A673 (cell line): ENCODE measurements at regions not wholly inside any gene's neighbourhood (a gene's known extent, or its start where the extent isn't known, plus 50 kb on each side); places are given as distances from the start of the nearest gene placed in this dataset.

Source experiments
- EZH2 ChIP-seq: fragments of 200-600 bp; sonication (generic); IDR thresholded peaks from 2 replicates; pipeline ENCODE4 v1.6.1; 2017; ENCODE audit warnings: borderline replicate concordance, low read depth, mild to moderate bottlenecking, mixed read lengths, antibody characterized with exemption, low read length; ENCODE audit not compliant: poor library complexity, severe bottlenecking
- TF ChIP-seq, protein P1 (sequence below): fragments of 300-800, 200-600 bp; sonication (generic); conservative IDR thresholded peaks from 2 replicates; pipeline ENCODE4 v1.5.1; 2017; ENCODE audit warnings: low read depth, mild to moderate bottlenecking, antibody characterized with exemption, low read length, moderate library complexity, mixed read lengths

DNA sequence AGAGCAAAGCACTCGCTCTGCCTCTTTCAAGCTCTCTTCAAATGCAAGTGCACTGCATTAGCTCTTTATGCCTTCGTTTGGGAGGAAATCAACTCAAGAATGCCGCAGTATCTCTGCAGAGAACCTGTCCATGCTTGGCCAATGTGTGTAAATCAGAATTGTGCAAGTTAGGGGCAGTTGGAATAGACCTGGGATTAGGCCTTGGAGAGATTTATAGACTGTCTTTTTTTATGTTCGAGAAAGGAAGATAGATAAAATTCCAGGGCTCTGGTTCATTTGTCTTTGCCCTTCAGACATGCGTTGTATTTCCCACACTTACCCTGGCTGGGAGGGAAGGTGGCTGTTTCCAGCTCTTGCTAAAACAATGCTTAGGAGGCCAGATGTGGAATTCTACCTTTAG, 163.7 kb downstream of the MOBP start:
- TF ChIP-seq, protein P1, sequence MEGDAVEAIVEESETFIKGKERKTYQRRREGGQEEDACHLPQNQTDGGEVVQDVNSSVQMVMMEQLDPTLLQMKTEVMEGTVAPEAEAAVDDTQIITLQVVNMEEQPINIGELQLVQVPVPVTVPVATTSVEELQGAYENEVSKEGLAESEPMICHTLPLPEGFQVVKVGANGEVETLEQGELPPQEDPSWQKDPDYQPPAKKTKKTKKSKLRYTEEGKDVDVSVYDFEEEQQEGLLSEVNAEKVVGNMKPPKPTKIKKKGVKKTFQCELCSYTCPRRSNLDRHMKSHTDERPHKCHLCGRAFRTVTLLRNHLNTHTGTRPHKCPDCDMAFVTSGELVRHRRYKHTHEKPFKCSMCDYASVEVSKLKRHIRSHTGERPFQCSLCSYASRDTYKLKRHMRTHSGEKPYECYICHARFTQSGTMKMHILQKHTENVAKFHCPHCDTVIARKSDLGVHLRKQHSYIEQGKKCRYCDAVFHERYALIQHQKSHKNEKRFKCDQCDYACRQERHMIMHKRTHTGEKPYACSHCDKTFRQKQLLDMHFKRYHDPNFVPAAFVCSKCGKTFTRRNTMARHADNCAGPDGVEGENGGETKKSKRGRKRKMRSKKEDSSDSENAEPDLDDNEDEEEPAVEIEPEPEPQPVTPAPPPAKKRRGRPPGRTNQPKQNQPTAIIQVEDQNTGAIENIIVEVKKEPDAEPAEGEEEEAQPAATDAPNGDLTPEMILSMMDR = no peak
- no peak for TF ChIP-seq EZH2
